ENCODE measurements at regions not wholly inside any gene's neighbourhood (a gene's known extent, or its start where the extent isn't known, plus 50 kb on each side); places are given as distances from the start of the nearest gene placed in this dataset.

- Histone ChIP-seq H3K36me3 (no peaks in the 10 kb centered on the region), H3K4me3 (peak overlapping the region; percentile 38 to 61 (median 49)), H3K9me3 (no peaks in the 10 kb centered on the region), H3K27me3 (peaks cover 5 to 89% (median 76%) of the 10 kb centered on the region in 7 donors), H3K4me1 (peaks cover 0 to 14% (median 12%) of the 10 kb centered on the region in 9 donors), H3K27ac (peak overlapping the region in 1 of 10 donors; percentile 22)
- intact Hi-C loops (cut with DNase I), result loop anchor here in 1 of 10 donors (5.0 kb wide), 1 partner anchor 1121 kb away; no protein-coding TSS in a partner anchor
- 1% methylated on average over 64 to 77 of the region's 77 CpGs for WGBS, 2 donors
- TF ChIP-seq, protein P1, sequence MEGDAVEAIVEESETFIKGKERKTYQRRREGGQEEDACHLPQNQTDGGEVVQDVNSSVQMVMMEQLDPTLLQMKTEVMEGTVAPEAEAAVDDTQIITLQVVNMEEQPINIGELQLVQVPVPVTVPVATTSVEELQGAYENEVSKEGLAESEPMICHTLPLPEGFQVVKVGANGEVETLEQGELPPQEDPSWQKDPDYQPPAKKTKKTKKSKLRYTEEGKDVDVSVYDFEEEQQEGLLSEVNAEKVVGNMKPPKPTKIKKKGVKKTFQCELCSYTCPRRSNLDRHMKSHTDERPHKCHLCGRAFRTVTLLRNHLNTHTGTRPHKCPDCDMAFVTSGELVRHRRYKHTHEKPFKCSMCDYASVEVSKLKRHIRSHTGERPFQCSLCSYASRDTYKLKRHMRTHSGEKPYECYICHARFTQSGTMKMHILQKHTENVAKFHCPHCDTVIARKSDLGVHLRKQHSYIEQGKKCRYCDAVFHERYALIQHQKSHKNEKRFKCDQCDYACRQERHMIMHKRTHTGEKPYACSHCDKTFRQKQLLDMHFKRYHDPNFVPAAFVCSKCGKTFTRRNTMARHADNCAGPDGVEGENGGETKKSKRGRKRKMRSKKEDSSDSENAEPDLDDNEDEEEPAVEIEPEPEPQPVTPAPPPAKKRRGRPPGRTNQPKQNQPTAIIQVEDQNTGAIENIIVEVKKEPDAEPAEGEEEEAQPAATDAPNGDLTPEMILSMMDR (IDR thresholded peaks at IDR 0.05), result no peak
- DNase-seq, result peak; percentile 25 to 37
- ATAC-seq, result peak; percentile 41 to 81 (median 66)
These were observed 70.2 kb downstream of the FOXD2 start for GRCh38 chr1:47507881-47508701.

- DNase-seq, result no peak
- TF ChIP-seq, protein P1 (IDR thresholded peaks at IDR 0.05), result no peak
- peak in 5 of 8 donors; percentile 34 to 59 (median 48) for ATAC-seq
- Histone ChIP-seq H3K4me1 (peaks cover 0 to 14% (median 12%) of the 10 kb centered on the region in 9 donors), H3K27ac (no peak overlapping the region), H3K9me3 (peaks cover 0 to 6% (median 0%) of the 10 kb centered on the region in 11 donors), H3K4me3 (peak overlapping the region; percentile 38 to 61 (median 49)), H3K27me3 (peaks cover 5 to 87% (median 81%) of the 10 kb centered on the region in 7 donors), H3K36me3 (no peaks in the 10 kb centered on the region)
- intact Hi-C loops (cut with DNase I), result loop anchor here in 1 of 10 donors (5.0 kb wide), 1 partner anchor 1122 kb away; no protein-coding TSS in a partner anchor
- WGBS, 2 donors, result 23 to 25% methylated on average over 18 of the region's 18 CpGs
These were observed 71.0 kb downstream of the FOXD2 start for GRCh38 chr1:47508702-47509431.

- Histone ChIP-seq H3K4me1 (peaks cover 0 to 14% (median 12%) of the 10 kb centered on the region in 9 donors), H3K36me3 (no peaks in the 10 kb centered on the region), H3K4me3 (no peak overlapping the region), H3K27me3 (peaks cover under 1 to 87% (median 84%) of the 10 kb centered on the region in 7 donors), H3K27ac (no peak overlapping the region), H3K9me3 (peaks cover 0 to 15% (median 0%) of the 10 kb centered on the region in 11 donors)
- TF ChIP-seq, protein P1 (IDR thresholded peaks at IDR 0.05), result no peak
- intact Hi-C loops (cut with DNase I), result no loop called here
- DNase-seq (no peak), ATAC-seq (no peak)
- 85 to 90% methylated on average over 10 of the region's 10 CpGs for WGBS, 2 donors
These were observed 72.5 kb downstream of the FOXD2 start for GRCh38 chr1:47510282-47510811.

GRCh38 chr1:47511825-47512224, 74.0 kb downstream of the FOXD2 start:
- DNase-seq, result no peak
- H3K27me3 ChIP-seq, result peaks cover 0 to 82% (median 73%) of the 10 kb centered on the region in 7 donors
- TF ChIP-seq, protein P1 (IDR thresholded peaks at IDR 0.05), result no peak
- WGBS, 2 donors, result 94 to 99% methylated on average over 2 of the region's 2 CpGs
- intact Hi-C loops (cut with DNase I), result no loop called here
- ATAC-seq, result no peak
- H3K27ac ChIP-seq, result no peak overlapping the region
- H3K4me3 ChIP-seq, result no peak overlapping the region
- H3K4me1 ChIP-seq, result peaks cover 0 to 14% (median 12%) of the 10 kb centered on the region in 9 donors
- peaks cover 0 to 15% (median 0%) of the 10 kb centered on the region in 11 donors for H3K9me3 ChIP-seq
- H3K36me3 ChIP-seq, result no peaks in the 10 kb centered on the region

Data from heart right ventricle (tissue), 16 donors.